ENCODE measurements at regions not wholly inside any gene's neighbourhood (a gene's known extent, or its start where the extent isn't known, plus 50 kb on each side); places are given as distances from the start of the nearest gene placed in this dataset.

GRCh38 chr7:19442016-19442785 lies 266.6 kb downstream of the POLR1F start:
- peak; percentile 22 for DNase-seq (ENCODE audit: low read depth)

- DNase-seq (ENCODE audit: low read depth): no peak
Observed at GRCh38 chr7:19439517-19439916, 269.3 kb downstream of the POLR1F start.

GRCh38 chr7:19437446-19437845 lies 271.4 kb downstream of the POLR1F start:
- no peak for DNase-seq (ENCODE audit: low read depth)

- DNase-seq (ENCODE audit: low read depth): no peak
Observed at GRCh38 chr7:19427944-19428343, 280.9 kb downstream of the POLR1F start.

- no peak for DNase-seq (ENCODE audit: low read depth)
Observed at GRCh38 chr7:19421861-19422260, 276.6 kb upstream of the FERD3L start.

- DNase-seq (ENCODE audit: low read depth): no peak
Observed at GRCh38 chr7:19417231-19417630, 272.0 kb upstream of the FERD3L start.

- no peak for DNase-seq (ENCODE audit: low read depth)
Observed at GRCh38 chr7:19415123-19415522, 269.9 kb upstream of the FERD3L start.

GRCh38 chr7:19413443-19413965 lies 268.3 kb upstream of the FERD3L start:
- no peak for DNase-seq (ENCODE audit: low read depth)

GRCh38 chr7:19410691-19411090 lies 265.5 kb upstream of the FERD3L start:
- DNase-seq (ENCODE audit: low read depth): no peak

- DNase-seq (ENCODE audit: low read depth): no peak
Observed at GRCh38 chr7:19410106-19410505, 264.9 kb upstream of the FERD3L start.

- DNase-seq (ENCODE audit: low read depth): no peak
Observed at GRCh38 chr7:19408706-19409220, 263.5 kb upstream of the FERD3L start.

- DNase-seq (ENCODE audit: low read depth): no peak
Observed at GRCh38 chr7:19407270-19407669, 262.0 kb upstream of the FERD3L start.

- no peak for DNase-seq (ENCODE audit: low read depth)
Observed at GRCh38 chr7:19405541-19405940, 260.3 kb upstream of the FERD3L start.

- peak; percentile 99 for DNase-seq (ENCODE audit: low read depth)
Observed at GRCh38 chr7:19404912-19405329, 259.7 kb upstream of the FERD3L start.

GRCh38 chr7:19403691-19404090 lies 258.5 kb upstream of the FERD3L start:
- DNase-seq (ENCODE audit: low read depth): no peak

- DNase-seq (ENCODE audit: low read depth): no peak
Observed at GRCh38 chr7:19401461-19401860, 256.2 kb upstream of the FERD3L start.

GRCh38 chr7:19400758-19401254 lies 255.6 kb upstream of the FERD3L start:
- DNase-seq (ENCODE audit: low read depth): no peak

GRCh38 chr7:19397911-19398310 lies 252.7 kb upstream of the FERD3L start:
- DNase-seq (ENCODE audit: low read depth): no peak

GRCh38 chr7:19392246-19392645 lies 247.0 kb upstream of the FERD3L start:
- peak; percentile 79 for DNase-seq (ENCODE audit: low read depth)

GRCh38 chr7:19390795-19391194 lies 245.6 kb upstream of the FERD3L start:
- no peak for DNase-seq (ENCODE audit: low read depth)

- DNase-seq (ENCODE audit: low read depth): no peak
Observed at GRCh38 chr7:19381321-19381720, 236.1 kb upstream of the FERD3L start.

GRCh38 chr7:19378345-19378714 lies 233.1 kb upstream of the FERD3L start:
- DNase-seq (ENCODE audit: low read depth): no peak

GRCh38 chr7:19377611-19378344 lies 232.6 kb upstream of the FERD3L start:
- DNase-seq (ENCODE audit: low read depth): peak; percentile 44
